ENCODE measurements at regions not wholly inside any gene's neighbourhood (a gene's known extent, or its start where the extent isn't known, plus 50 kb on each side); places are given as distances from the start of the nearest gene placed in this dataset.

DNA sequence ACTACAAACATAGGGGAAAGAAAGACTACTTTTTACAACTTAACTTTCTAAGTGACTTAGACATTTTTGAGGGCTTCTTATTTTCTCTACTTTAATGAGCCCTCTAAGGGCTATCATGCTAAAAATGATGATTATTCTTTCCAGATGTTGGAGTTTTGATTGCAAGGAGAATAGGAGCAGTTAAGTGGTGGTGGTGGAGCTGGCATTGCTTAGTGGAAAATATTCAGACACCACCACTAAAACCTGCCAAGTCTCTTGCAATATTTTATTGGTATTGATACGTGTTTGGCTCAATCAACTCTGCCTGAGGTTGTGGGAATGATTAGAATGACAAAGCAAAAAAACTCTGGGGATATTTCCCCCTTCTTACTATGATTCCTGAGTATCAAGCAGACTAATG is 82.6 kb upstream of the PTGFR start:
- TF ChIP-seq YY1 (IDR thresholded peaks at IDR 0.05; ENCODE audit: insufficient read depth, insufficient read length), result no peak
- no peak for TF ChIP-seq ZNF274 (IDR thresholded peaks at IDR 0.05; ENCODE audit: low read depth, low read length)
